ENCODE measurements at regions not wholly inside any gene's neighbourhood (a gene's known extent, or its start where the extent isn't known, plus 50 kb on each side); places are given as distances from the start of the nearest gene placed in this dataset.

DNA sequence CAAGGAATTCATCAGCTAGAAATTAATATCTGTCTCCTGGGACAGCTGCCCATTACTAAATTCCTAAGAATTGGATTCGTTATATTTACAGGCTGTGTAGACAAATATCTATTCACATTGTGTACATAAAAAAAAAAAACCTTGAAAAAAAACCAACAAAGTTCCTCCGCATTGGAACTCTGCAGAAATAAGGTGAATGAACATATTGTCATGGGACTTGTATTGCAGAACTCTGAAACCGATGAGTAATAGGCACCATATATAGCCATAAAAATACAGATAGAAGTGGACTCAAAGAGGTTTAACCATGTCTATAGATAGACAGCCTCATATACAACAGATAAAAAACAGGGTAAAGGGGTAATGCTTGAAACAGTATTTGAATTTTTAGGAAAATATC lies 909.9 kb upstream of the CHAC2 start:
- in situ Hi-C loops (cut with MboI; ENCODE audit: low sequenced_read_pairs, unreplicated experiment): no loop called here
- DNase-seq (ENCODE audit: low spot score): no peak
- TF ChIP-seq, protein P1, sequence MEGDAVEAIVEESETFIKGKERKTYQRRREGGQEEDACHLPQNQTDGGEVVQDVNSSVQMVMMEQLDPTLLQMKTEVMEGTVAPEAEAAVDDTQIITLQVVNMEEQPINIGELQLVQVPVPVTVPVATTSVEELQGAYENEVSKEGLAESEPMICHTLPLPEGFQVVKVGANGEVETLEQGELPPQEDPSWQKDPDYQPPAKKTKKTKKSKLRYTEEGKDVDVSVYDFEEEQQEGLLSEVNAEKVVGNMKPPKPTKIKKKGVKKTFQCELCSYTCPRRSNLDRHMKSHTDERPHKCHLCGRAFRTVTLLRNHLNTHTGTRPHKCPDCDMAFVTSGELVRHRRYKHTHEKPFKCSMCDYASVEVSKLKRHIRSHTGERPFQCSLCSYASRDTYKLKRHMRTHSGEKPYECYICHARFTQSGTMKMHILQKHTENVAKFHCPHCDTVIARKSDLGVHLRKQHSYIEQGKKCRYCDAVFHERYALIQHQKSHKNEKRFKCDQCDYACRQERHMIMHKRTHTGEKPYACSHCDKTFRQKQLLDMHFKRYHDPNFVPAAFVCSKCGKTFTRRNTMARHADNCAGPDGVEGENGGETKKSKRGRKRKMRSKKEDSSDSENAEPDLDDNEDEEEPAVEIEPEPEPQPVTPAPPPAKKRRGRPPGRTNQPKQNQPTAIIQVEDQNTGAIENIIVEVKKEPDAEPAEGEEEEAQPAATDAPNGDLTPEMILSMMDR (IDR thresholded peaks at IDR 0.05; ENCODE audit: borderline replicate concordance, control extremely low read depth, extremely low read depth, insufficient read depth, missing control alignments): no peak

DNA sequence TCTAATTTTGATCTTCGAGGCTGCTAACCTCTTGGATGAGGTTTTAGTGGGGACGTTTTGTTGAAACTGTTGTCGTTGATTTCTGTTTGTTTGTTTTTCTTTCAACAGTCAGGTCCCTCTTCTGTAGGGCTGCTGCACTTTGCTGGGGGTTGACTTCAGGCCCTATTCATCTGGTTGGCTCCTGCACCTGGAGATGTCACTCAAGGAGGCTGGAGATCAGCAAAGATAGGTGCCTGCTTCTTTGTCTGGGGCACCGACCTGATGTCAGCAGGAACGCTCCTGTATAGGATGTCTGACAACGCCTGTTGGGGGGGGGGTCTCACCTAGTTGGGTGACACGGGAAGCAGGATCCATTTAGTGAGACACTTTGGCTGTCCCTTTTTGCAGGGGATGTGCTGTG lies 915.6 kb upstream of the CHAC2 start:
- DNase-seq (ENCODE audit: low spot score): no peak
- TF ChIP-seq, protein P1 (IDR thresholded peaks at IDR 0.05; ENCODE audit: borderline replicate concordance, control extremely low read depth, extremely low read depth, insufficient read depth, missing control alignments): no peak
- in situ Hi-C loops (cut with MboI; ENCODE audit: low sequenced_read_pairs, unreplicated experiment): no loop called here

DNA sequence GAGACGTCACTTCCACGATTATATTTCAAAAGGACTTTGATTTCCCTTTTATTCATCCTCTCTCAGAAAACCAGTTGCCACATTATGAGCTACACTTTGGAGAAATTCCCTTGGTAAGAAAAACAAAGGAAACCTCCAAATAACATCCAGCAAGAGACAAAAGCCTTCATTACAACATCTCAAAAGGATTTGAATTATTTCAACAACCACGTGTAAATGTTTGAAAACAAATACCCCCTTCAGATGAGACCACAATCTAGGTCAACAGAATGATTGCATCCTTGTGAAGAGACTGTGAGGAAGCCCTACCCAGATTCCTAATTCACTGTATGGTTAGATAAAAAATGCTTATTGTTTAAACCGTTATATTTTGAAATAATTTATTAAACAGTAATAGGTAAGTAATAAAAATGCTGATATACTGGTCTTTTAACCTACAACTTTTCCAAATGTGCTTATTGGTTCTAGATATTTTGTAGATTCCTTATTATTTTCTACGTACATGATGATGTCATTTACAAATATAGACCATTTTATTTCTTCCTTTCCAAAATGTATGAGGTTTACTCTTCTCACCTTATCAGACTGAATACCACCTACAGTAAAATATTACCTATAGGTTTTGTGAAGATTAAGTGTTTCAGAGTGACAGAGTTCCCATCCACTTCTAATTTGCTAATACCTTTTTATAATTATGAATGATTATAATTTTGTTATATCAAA lies 922.7 kb upstream of the CHAC2 start:
- TF ChIP-seq, protein P1 (IDR thresholded peaks at IDR 0.05; ENCODE audit: borderline replicate concordance, control extremely low read depth, extremely low read depth, insufficient read depth, missing control alignments): no peak
- DNase-seq (ENCODE audit: low spot score): no peak
- in situ Hi-C loops (cut with MboI; ENCODE audit: low sequenced_read_pairs, unreplicated experiment): no loop called here

DNA sequence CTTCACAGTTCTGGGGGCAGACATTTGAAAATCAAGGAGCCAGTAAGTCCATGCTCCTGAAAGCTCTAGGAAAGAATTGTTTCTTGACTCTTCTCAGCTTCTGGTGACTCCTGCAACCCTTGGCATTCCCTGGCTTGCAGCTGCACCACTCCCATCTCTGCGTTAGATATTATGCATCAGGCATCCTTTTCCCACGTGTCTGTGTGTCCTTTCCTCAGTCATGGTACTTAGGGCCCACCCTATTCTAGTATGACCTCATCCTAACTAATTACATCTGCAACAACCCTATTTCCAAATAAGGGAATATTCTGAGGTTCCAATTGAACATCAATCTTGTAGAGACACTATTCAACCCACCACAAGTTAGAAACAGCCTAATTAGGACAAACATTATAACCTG lies 931.7 kb upstream of the CHAC2 start:
- TF ChIP-seq, protein P1 (IDR thresholded peaks at IDR 0.05; ENCODE audit: borderline replicate concordance, control extremely low read depth, extremely low read depth, insufficient read depth, missing control alignments): no peak
- in situ Hi-C loops (cut with MboI; ENCODE audit: low sequenced_read_pairs, unreplicated experiment): no loop called here
- DNase-seq (ENCODE audit: low spot score): no peak

DNA sequence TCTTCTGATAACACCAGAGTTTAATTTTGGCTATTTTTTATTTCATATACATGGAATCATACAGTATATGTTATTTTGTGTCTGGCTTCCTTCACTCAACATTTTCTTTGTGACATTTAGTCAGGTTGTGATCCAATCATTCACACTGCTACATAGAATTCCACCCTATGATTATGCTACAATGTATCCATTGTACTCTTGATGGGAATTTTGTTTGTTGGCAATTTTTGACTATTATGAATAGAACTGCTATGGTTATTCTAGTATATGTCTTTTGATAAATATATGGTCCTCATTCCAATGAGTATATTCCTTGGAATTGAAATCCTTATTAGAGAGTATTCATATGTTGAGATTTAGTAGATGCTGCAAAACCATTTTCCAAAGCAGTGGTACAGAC lies 936.4 kb upstream of the CHAC2 start:
- in situ Hi-C loops (cut with MboI; ENCODE audit: low sequenced_read_pairs, unreplicated experiment): no loop called here
- no peak for DNase-seq (ENCODE audit: low spot score)
- TF ChIP-seq, protein P1 (IDR thresholded peaks at IDR 0.05; ENCODE audit: borderline replicate concordance, control extremely low read depth, extremely low read depth, insufficient read depth, missing control alignments): no peak

DNA sequence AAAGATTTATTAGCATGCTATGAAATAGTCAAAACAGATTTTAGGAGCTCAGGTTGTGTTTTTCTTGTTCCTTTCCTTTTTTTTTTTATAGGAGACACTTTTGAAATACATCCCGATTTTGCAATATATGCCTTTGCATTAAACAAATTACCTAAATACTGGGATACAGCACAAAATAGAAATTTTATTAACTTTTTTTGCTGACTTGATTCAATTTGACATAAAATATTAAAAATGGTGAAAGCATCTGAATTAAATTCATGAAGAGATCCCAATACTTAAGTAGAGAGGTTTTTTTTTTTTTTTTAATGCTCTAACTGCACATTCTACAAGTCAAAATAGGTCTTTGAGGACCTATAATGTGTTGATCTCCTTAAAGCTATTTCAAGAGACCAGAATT lies 939.5 kb upstream of the CHAC2 start:
- TF ChIP-seq, protein P1 (IDR thresholded peaks at IDR 0.05; ENCODE audit: borderline replicate concordance, control extremely low read depth, extremely low read depth, insufficient read depth, missing control alignments): no peak
- in situ Hi-C loops (cut with MboI; ENCODE audit: low sequenced_read_pairs, unreplicated experiment): no loop called here
- no peak for DNase-seq (ENCODE audit: low spot score)
